Activated B cell treated with CpG ODN at 0.5 μM for 24 hours (primary cell): ENCODE measurements at regions not wholly inside any gene's neighbourhood (a gene's known extent, or its start where the extent isn't known, plus 50 kb on each side); places are given as distances from the start of the nearest gene placed in this dataset.

Experiments
- ATAC-seq: fragments of 200-7000 bp; cut with Tn5 transposase; one replicate; pipeline ENCODE4 v1.10.0; 2021; ENCODE audit warnings: low read depth, mild to moderate bottlenecking, moderate library complexity
- CTCF ChIA-PET: fragments of 350-600 bp; sonication (Branson Sonifier 250); formaldehyde crosslinking; loops from one replicate; lab custom pipeline; 2021; ENCODE audit warnings: antibody characterized with exemption; lab: Charles Lee
- POLR2A ChIA-PET: fragments of 350-600 bp; sonication (Branson Sonifier 250); formaldehyde crosslinking; loops from one replicate; lab custom pipeline; 2021; ENCODE audit warnings: antibody characterized with exemption; lab: Charles Lee
- DNase-seq: peaks from one replicate; pipeline ENCODE4 v3.0.0; 2022
- H3K27ac Mint-ChIP-seq: one replicate; pipeline ENCODE4 v1.8.0; 2020; ENCODE audit warnings: mixed read lengths
- H3K27me3 Mint-ChIP-seq: one replicate; pipeline ENCODE4 v1.8.0; 2021; ENCODE audit warnings: mixed read lengths
- H3K36me3 Mint-ChIP-seq: one replicate; pipeline ENCODE4 v1.8.0; 2021; ENCODE audit warnings: low read depth, mixed read lengths
- H3K4me1 Mint-ChIP-seq: one replicate; pipeline ENCODE4 v1.8.0; 2021; ENCODE audit warnings: mixed read lengths
- H3K4me3 Mint-ChIP-seq: one replicate; pipeline ENCODE4 v1.8.0; 2020; ENCODE audit warnings: mild to moderate bottlenecking, mixed read lengths
- H3K9me3 Mint-ChIP-seq: one replicate; pipeline ENCODE4 v1.8.0; 2020; ENCODE audit warnings: mixed read lengths
- CTCF ChIP-seq: fragments of 200-600 bp; IDR thresholded peaks from one replicate; pipeline ENCODE4 v1.8.0; 2022; ENCODE audit warnings: antibody characterized with exemption, mild to moderate bottlenecking
- intact Hi-C: fragments of 100-400 bp; cut with micrococcal nuclease; formaldehyde crosslinking; loops from one replicate; pipeline ENCODE4 v1.15.1; 2024

- ATAC-seq (no peak), DNase-seq (no peak)
- H3K4me3 Mint-ChIP-seq, result no peak overlapping the region
- no peak overlapping the region for H3K27ac Mint-ChIP-seq
- H3K27me3 Mint-ChIP-seq, result no peaks in the 10 kb centered on the region
- peaks cover 13% of the 10 kb centered on the region for H3K9me3 Mint-ChIP-seq
- TF ChIP-seq CTCF, result no peak
- H3K4me1 Mint-ChIP-seq, result no peaks in the 10 kb centered on the region
- POLR2A ChIA-PET, result no interaction called here
- intact Hi-C loops, result no loop called here
- CTCF ChIA-PET, result no interaction called here
- H3K36me3 Mint-ChIP-seq, result no peaks in the 10 kb centered on the region
These were observed 375.9 kb downstream of the NEBL start for GRCh38 chr10:20521186-20521585.

GRCh38 chr10:20515654-20516053, 381.5 kb downstream of the NEBL start:
- POLR2A ChIA-PET, result no interaction called here
- no peaks in the 10 kb centered on the region for H3K4me1 Mint-ChIP-seq
- H3K4me3 Mint-ChIP-seq, result no peak overlapping the region
- DNase-seq, result no peak
- no peaks in the 10 kb centered on the region for H3K36me3 Mint-ChIP-seq
- TF ChIP-seq CTCF, result no peak
- no peak overlapping the region for H3K27ac Mint-ChIP-seq
- H3K9me3 Mint-ChIP-seq, result no peaks in the 10 kb centered on the region
- intact Hi-C loops, result no loop called here
- no peaks in the 10 kb centered on the region for H3K27me3 Mint-ChIP-seq
- CTCF ChIA-PET, result no interaction called here
- ATAC-seq, result no peak

DNA sequence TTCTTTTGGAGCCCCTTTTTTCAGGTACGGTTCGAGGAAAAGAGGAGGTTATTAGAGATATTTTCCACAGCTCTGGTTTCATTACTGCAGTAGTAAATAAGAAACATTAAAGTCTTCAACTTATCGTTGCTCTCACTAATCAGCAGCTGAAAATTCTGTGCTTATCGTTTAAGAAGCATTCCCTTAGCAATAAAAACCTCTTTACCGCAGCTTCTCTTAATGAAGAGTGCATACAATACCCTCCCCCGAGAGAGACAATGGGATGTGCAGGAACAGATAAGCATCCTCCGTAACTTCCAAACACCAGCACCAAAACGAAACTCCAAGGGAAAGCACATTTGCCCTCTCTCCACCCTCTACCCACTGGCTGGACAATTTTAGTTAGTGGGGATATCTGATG, 384.5 kb downstream of the NEBL start:
- CTCF ChIA-PET, result no interaction called here
- Mint-ChIP-seq H3K4me1 (no peaks in the 10 kb centered on the region), H3K36me3 (no peaks in the 10 kb centered on the region), H3K27me3 (no peaks in the 10 kb centered on the region), H3K4me3 (no peak overlapping the region), H3K9me3 (peaks cover 5% of the 10 kb centered on the region), H3K27ac (no peak overlapping the region)
- TF ChIP-seq CTCF, result no peak
- intact Hi-C loops, result no loop called here
- DNase-seq (no peak), ATAC-seq (no peak)
- POLR2A ChIA-PET, result no interaction called here

GRCh38 chr10:20508921-20509320, 388.2 kb downstream of the NEBL start:
- POLR2A ChIA-PET, result no interaction called here
- intact Hi-C loops, result no loop called here
- Mint-ChIP-seq H3K9me3 (peaks cover 8% of the 10 kb centered on the region), H3K4me3 (no peak overlapping the region), H3K36me3 (no peaks in the 10 kb centered on the region), H3K27me3 (no peaks in the 10 kb centered on the region), H3K27ac (no peak overlapping the region), H3K4me1 (no peaks in the 10 kb centered on the region)
- no peak for TF ChIP-seq CTCF
- CTCF ChIA-PET, result no interaction called here
- DNase-seq, result no peak
- ATAC-seq, result no peak

GRCh38 chr10:20502903-20503585, 394.1 kb downstream of the NEBL start:
- Mint-ChIP-seq H3K27ac (no peak overlapping the region), H3K36me3 (no peaks in the 10 kb centered on the region), H3K9me3 (peaks cover 5% of the 10 kb centered on the region), H3K4me3 (no peak overlapping the region), H3K4me1 (no peaks in the 10 kb centered on the region), H3K27me3 (no peaks in the 10 kb centered on the region)
- ChIA-PET CTCF (no interaction called here), POLR2A (no interaction called here)
- TF ChIP-seq CTCF, result no peak
- ATAC-seq (no peak), DNase-seq (no peak)
- intact Hi-C loops, result no loop called here
